C4-2B (cell line): ENCODE measurements at regions not wholly inside any gene's neighbourhood (a gene's known extent, or its start where the extent isn't known, plus 50 kb on each side); places are given as distances from the start of the nearest gene placed in this dataset.

Experiments used
- CTCF ChIP-seq: fragments of 450-650 bp; conservative IDR thresholded peaks from 2 replicates; pipeline ENCODE4 v1.5.1; 2017; ENCODE audit warnings: mild to moderate bottlenecking
- ZFX ChIP-seq: fragments of 450-650 bp; IDR thresholded peaks from 2 replicates; pipeline ENCODE4 v1.6.1; 2017

GRCh38 chr10:29932991-29933390 lies 126.4 kb downstream of the JCAD start:
- TF ChIP-seq CTCF (no peak), ZFX (no peak)
